Psoas muscle (tissue), 7 donors: ENCODE measurements at regions not wholly inside any gene's neighbourhood (a gene's known extent, or its start where the extent isn't known, plus 50 kb on each side); places are given as distances from the start of the nearest gene placed in this dataset.

Experiments used
- ATAC-seq, 4 donors: fragments of 200-7000 bp; cut with Tn5 transposase; one replicate each; pipeline ENCODE4 v1.9.1; 2020; ENCODE audit warnings: moderate library complexity in 3 of 4, mild to moderate bottlenecking in 2 of 4
- DNase-seq, 2 donors: peaks; one replicate each; pipeline ENCODE4 v3.0.0-alpha.2; 2020
- H3K27ac ChIP-seq: fragments of 200-600 bp; one replicate; pipeline ENCODE4 v1.8.0; 2022
- H3K27me3 ChIP-seq, 3 donors: fragments of 200-600 bp in 1 of 3; one replicate each; pipeline versions ENCODE4 v1.6.1 to v1.8.0; 2013 to 2022; ENCODE audit warnings: low read length in 2 of 3, mild to moderate bottlenecking in 2 of 3, moderate library complexity in 1 of 3; ENCODE audit not compliant: insufficient read depth in 3 of 3
- H3K36me3 ChIP-seq, 2 donors: fragments of 200-600 bp in 1 of 2; one replicate each; pipeline versions ENCODE4 v1.6.1 to v1.8.0; 2013 to 2022; ENCODE audit warnings: low read depth in 1 of 2, mild to moderate bottlenecking in 1 of 2, moderate library complexity in 1 of 2; ENCODE audit not compliant: insufficient read depth in 1 of 2
- H3K4me1 ChIP-seq: fragments of 200-600 bp; one replicate; pipeline ENCODE4 v1.8.0; 2022
- H3K4me3 ChIP-seq: fragments of 200-600 bp; one replicate; pipeline ENCODE4 v1.8.0; 2022; ENCODE audit warnings: mild to moderate bottlenecking
- H3K9me3 ChIP-seq: fragments of 200-600 bp; one replicate; pipeline ENCODE4 v1.8.0; 2022
- CTCF ChIP-seq: fragments of 200-600 bp; IDR thresholded peaks from one replicate; pipeline ENCODE4 v1.8.0; 2022; ENCODE audit warnings: antibody characterized with exemption
- WGBS, 3 donors: extraction: QIAGEN DNeasy Blood & Tissue Kit; methylation state at CpG; one replicate each; pipeline versions ENCODE4 v1.1.6 to v1.1.7; 2013; 5-methylcytosine and 5-hydroxymethylcytosine counted together
- intact Hi-C, 2 donors: fragments of 100-400 bp; cut with DNase I; formaldehyde crosslinking; loops; one replicate each; pipeline versions ENCODE4 v1.11.0 to v1.14.2; 2022
- donor health status: healthy with polysubstance abuse.
- donor health status: DM: no; HTN: no; CAD: no; lungs with moderate emphysema.
- donor health status: Bipolar disorder and iron deficiency.
- donor health status: healthy.
- donor health status: DM: yes; HTN: yes; CAD: no.
- donor health status: DM: no; HTN: no; CAD: no.
- donor health status: DM: yes; HTN: yes; CAD: no.

GRCh38 chr11:127644366-127644765 lies 643.8 kb upstream of the KIRREL3 start:
- no peak for ATAC-seq

GRCh38 chr11:127643268-127644058 lies 642.9 kb upstream of the KIRREL3 start:
- no peak for DNase-seq
- WGBS, 3 donors = 58 to 70% (median 58%) methylated on average over 5 of the region's 5 CpGs
- intact Hi-C loops = no loop called here
- no peaks in the 10 kb centered on the region for H3K4me1 ChIP-seq
- H3K9me3 ChIP-seq = no peaks in the 10 kb centered on the region
- no peak for ATAC-seq
- no peak overlapping the region for H3K4me3 ChIP-seq
- H3K36me3 ChIP-seq = no peaks in the 10 kb centered on the region
- no peaks in the 10 kb centered on the region for H3K27me3 ChIP-seq
- no peak for TF ChIP-seq CTCF
- no peak overlapping the region for H3K27ac ChIP-seq

More at GRCh38 chr11:127644366-127644765, 643.8 kb upstream of the KIRREL3 start:
- 96 to 97% (median 97%) methylated on average over 4 of the region's 4 CpGs for WGBS, 3 donors
- H3K4me1 ChIP-seq = no peaks in the 10 kb centered on the region
- H3K36me3 ChIP-seq = no peaks in the 10 kb centered on the region
- no peak overlapping the region for H3K27ac ChIP-seq
- no peak overlapping the region for H3K4me3 ChIP-seq
- DNase-seq = no peak
- no peaks in the 10 kb centered on the region for H3K27me3 ChIP-seq
- no peaks in the 10 kb centered on the region for H3K9me3 ChIP-seq
- TF ChIP-seq CTCF = no peak
- intact Hi-C loops = no loop called here

GRCh38 chr11:127640561-127641451 lies 640.2 kb upstream of the KIRREL3 start:
- no peak for DNase-seq

GRCh38 chr11:127639916-127640315 lies 639.3 kb upstream of the KIRREL3 start:
- H3K27ac ChIP-seq = no peak overlapping the region
- H3K27me3 ChIP-seq = no peaks in the 10 kb centered on the region
- intact Hi-C loops = no loop called here
- H3K4me1 ChIP-seq = no peaks in the 10 kb centered on the region
- H3K36me3 ChIP-seq = no peaks in the 10 kb centered on the region
- no peak overlapping the region for H3K4me3 ChIP-seq
- no peak for DNase-seq
- peak in 2 of 4 donors; percentile 54 to 68 for ATAC-seq
- no peak for TF ChIP-seq CTCF
- no peaks in the 10 kb centered on the region for H3K9me3 ChIP-seq
- 38 to 46% (median 39%) methylated on average over 2 of the region's 2 CpGs for WGBS, 3 donors

More at GRCh38 chr11:127640561-127641451, 640.2 kb upstream of the KIRREL3 start:
- whole genome bisulfite sequencing, 3 donors = 83 to 91% (median 83%) methylated on average over 1 of the region's 1 CpG
- no peak for TF ChIP-seq CTCF
- Histone ChIP-seq H3K36me3 (no peaks in the 10 kb centered on the region), H3K4me1 (no peaks in the 10 kb centered on the region), H3K27ac (no peak overlapping the region), H3K4me3 (no peak overlapping the region), H3K27me3 (no peaks in the 10 kb centered on the region), H3K9me3 (no peaks in the 10 kb centered on the region)
- intact Hi-C loops = no loop called here
- peak in 3 of 4 donors; percentile 53 to 76 (median 61) for ATAC-seq
